Heart right ventricle (tissue), 16 donors: ENCODE measurements at regions not wholly inside any gene's neighbourhood (a gene's known extent, or its start where the extent isn't known, plus 50 kb on each side); places are given as distances from the start of the nearest gene placed in this dataset.

ENCODE experiments used
- ATAC-seq, 8 donors: fragments of 200-7000 bp; cut with Tn5 transposase; one replicate each; pipeline ENCODE4 v1.9.1; 2020; ENCODE audit warnings: mild to moderate bottlenecking in 8 of 8, moderate library complexity in 8 of 8, moderate number of reproducible peaks in 1 of 8
- DNase-seq, 2 donors: peaks; one replicate each; pipeline ENCODE4 v3.0.0-alpha.2; 2020
- H3K27ac ChIP-seq, 10 donors: fragments of 200-600 bp; sonication (generic) in 2 of 10; one replicate each; pipeline versions ENCODE4 v1.5.0 to v1.8.0; 2020 to 2022; ENCODE audit warnings: mild to moderate bottlenecking in 3 of 10
- H3K27me3 ChIP-seq, 7 donors: fragments of 200-600 bp; one replicate each; pipeline ENCODE4 v1.8.0; 2021 to 2022; ENCODE audit warnings: mild to moderate bottlenecking in 2 of 7
- H3K36me3 ChIP-seq, 9 donors: fragments of 200-600 bp; sonication (generic) in 1 of 9; one replicate each; pipeline versions ENCODE4 v1.5.0 to v1.8.0; 2020 to 2022; ENCODE audit warnings: mild to moderate bottlenecking in 2 of 9
- H3K4me1 ChIP-seq, 9 donors: fragments of 200-600 bp; sonication (generic) in 1 of 9; one replicate each; pipeline versions ENCODE4 v1.5.0 to v1.8.0; 2020 to 2022; ENCODE audit warnings: mild to moderate bottlenecking in 4 of 9
- H3K4me3 ChIP-seq, 10 donors: fragments of 200-600 bp; sonication (generic) in 2 of 10; one replicate each; pipeline versions ENCODE4 v1.5.0 to v1.8.0; 2020 to 2022; ENCODE audit warnings: mild to moderate bottlenecking in 7 of 10, moderate library complexity in 2 of 10
- H3K9me3 ChIP-seq, 11 donors: fragments of 200-600 bp in 10 of 11; sonication (generic) in 2 of 11; one replicate each; pipeline versions ENCODE4 v1.5.0 to v1.8.0; 2013 to 2022; ENCODE audit warnings: mild to moderate bottlenecking in 2 of 11, control low read depth in 1 of 11, moderate library complexity in 1 of 11
- CTCF ChIP-seq, 9 donors: fragments of 200-600 bp; sonication (generic) in 2 of 9; IDR thresholded peaks; one replicate each; pipeline versions ENCODE4 v1.5.0 to v1.8.0; 2021 to 2022; ENCODE audit warnings: antibody characterized with exemption in 9 of 9, mild to moderate bottlenecking in 5 of 9, moderate library complexity in 1 of 9
- WGBS, 2 donors: extraction: QIAGEN DNeasy Blood & Tissue Kit; methylation state at CpG; one replicate each; pipeline ENCODE4 v1.1.7; 2013; ENCODE audit warnings: inconsistent platforms in 1 of 2; 5-methylcytosine and 5-hydroxymethylcytosine counted together
- intact Hi-C, 10 donors: fragments of 100-400 bp; cut with DNase I; formaldehyde crosslinking; loops; one replicate each; pipeline versions ENCODE4 v1.11.1 to v1.14.2; 2022
- donor health status: Arrhythmogenic right ventricular cardiomyopathy.
- donor health status: ischemic (EF 13 %, LVEDD 7.1; RV severe dilation, severe dysfunction).
- donor health status: healthy with polysubstance abuse.
- donor health status: DM: no; HTN: yes; CAD: no.
- donor health status: DM: no; HTN: no; CAD: no.
- donor health status: ischemic (EF 25% LVEDD 6.9; RV normal size, moderate dysfunction).
- donor health status: ischemic (EF 25% LVEDD 5.7; RV mildly dilated, moderate dysfunction).
- donor health status: healthy.
- donor health status: DM: yes; HTN: yes; CAD: no.
- donor health status: Ischemic cardiomyopathy.
- donor health status: ischemic (EF 35%, LVEDD 5.7; RV mildly dilated, moderate dysfunction).
- donor health status: nonischemic (EF 11% LVEDD 7.7; RV severe dilation, severe dysfunction).
- donor health status: DM: yes; HTN: yes; CAD: no.
- donor health status: PGD.
- donor health status: ischemic (EF 29% LVEDD 5.4; RV normal size, mild dysfunction).
- donor health status: nonischemic (EF 23%, LVEDD 6.1; RV moderate dilation, normal function).

GRCh38 chr18:23363865-23364570, 89.1 kb upstream of the RIOK3 start:
- WGBS, 2 donors: 94 to 97% methylated on average over 6 of the region's 6 CpGs
- DNase-seq (no peak), ATAC-seq (no peak)
- no peak for TF ChIP-seq CTCF (IDR thresholded peaks at IDR 0.05)
- Histone ChIP-seq H3K4me3 (no peak overlapping the region), H3K27me3 (no peaks in the 10 kb centered on the region), H3K4me1 (peaks cover 0 to 19% (median 10%) of the 10 kb centered on the region in 9 donors), H3K27ac (no peak overlapping the region), H3K9me3 (no peaks in the 10 kb centered on the region), H3K36me3 (no peaks in the 10 kb centered on the region)
- intact Hi-C loops: loop anchor here in 1 of 10 donors (10.0 kb wide), 1 partner anchor 49 kb away; no protein-coding TSS in a partner anchor

DNA sequence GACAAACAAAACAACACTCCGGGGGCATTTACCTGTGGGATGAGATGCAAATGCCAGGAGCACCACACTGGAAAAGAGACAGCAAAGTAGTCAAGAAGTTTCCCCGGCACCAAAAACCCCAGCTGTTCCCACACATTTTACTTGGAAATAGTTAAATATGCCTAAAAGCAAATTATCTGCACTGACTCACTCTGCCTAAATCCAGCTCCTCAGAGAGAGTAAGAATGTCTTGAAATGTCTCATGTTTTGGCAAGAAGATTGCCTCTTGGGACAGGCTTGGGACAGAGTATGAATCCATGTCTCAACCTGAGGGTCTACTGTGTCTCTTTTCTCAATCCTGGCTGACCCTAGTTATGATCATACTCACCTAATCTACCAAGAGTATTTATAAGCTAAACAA, 87.5 kb upstream of the RIOK3 start:
- H3K4me1 ChIP-seq: peaks cover 0 to 22% (median 8%) of the 10 kb centered on the region in 9 donors
- 69 to 73% methylated on average over 2 of the region's 2 CpGs for WGBS, 2 donors
- ATAC-seq (peak in 7 of 8 donors; percentile 71 to 94 (median 76)), DNase-seq (peak in 1 of 2 donors; percentile 23)
- no peaks in the 10 kb centered on the region for H3K27me3 ChIP-seq
- intact Hi-C loops: loop anchor here in 1 of 10 donors (10.0 kb wide), 1 partner anchor 51 kb away; no protein-coding TSS in a partner anchor
- no peaks in the 10 kb centered on the region for H3K9me3 ChIP-seq
- H3K36me3 ChIP-seq: no peaks in the 10 kb centered on the region
- TF ChIP-seq CTCF (IDR thresholded peaks at IDR 0.05): no peak
- peak overlapping the region in 8 of 10 donors; percentile 23 to 72 (median 38) for H3K27ac ChIP-seq
- H3K4me3 ChIP-seq: no peak overlapping the region

DNA sequence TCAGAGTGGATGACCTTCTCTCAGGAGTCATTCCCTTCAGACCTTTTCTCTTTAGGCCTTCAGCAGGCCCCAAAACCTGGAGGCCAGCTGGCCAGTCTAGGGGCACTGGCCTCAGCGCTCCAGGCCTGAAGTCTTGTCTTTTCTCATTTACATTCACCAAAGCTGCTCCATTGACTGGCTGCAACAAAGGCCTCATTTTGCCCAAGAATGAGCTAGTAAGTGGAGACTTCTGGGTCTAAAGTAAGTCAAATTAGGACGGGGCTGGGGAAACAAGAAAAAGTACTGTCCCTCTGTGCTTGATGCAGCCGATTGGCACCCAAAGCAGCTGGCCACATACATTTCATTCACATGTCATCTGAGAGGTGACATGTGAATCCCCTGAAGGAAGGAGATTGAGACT, 83.8 kb upstream of the RIOK3 start:
- TF ChIP-seq CTCF (IDR thresholded peaks at IDR 0.05): no peak
- DNase-seq (no peak), ATAC-seq (no peak)
- no peak overlapping the region for H3K4me3 ChIP-seq
- WGBS, 2 donors: 75 to 91% methylated on average over 3 of the region's 3 CpGs
- peaks cover 0 to 6% (median 0%) of the 10 kb centered on the region in 9 donors for H3K36me3 ChIP-seq
- intact Hi-C loops: loop anchor here in 1 of 10 donors (10.0 kb wide), 1 partner anchor 54 kb away; no protein-coding TSS in a partner anchor
- H3K4me1 ChIP-seq: peaks cover 0 to 22% (median 8%) of the 10 kb centered on the region in 9 donors
- no peaks in the 10 kb centered on the region for H3K27me3 ChIP-seq
- H3K9me3 ChIP-seq: no peaks in the 10 kb centered on the region
- peak overlapping the region in 1 of 10 donors; percentile 40 for H3K27ac ChIP-seq

GRCh38 chr18:23373570-23373969, 79.5 kb upstream of the RIOK3 start:
- Histone ChIP-seq H3K27ac (no peak overlapping the region), H3K4me3 (no peak overlapping the region), H3K4me1 (peaks cover 0 to 12% (median 5%) of the 10 kb centered on the region in 9 donors), H3K36me3 (peaks cover 0 to 6% (median 0%) of the 10 kb centered on the region in 9 donors), H3K27me3 (no peaks in the 10 kb centered on the region), H3K9me3 (no peaks in the 10 kb centered on the region)
- no peak for TF ChIP-seq CTCF (IDR thresholded peaks at IDR 0.05)
- DNase-seq: no peak
- 98 to 99% methylated on average over 3 of the region's 3 CpGs for WGBS, 2 donors
- ATAC-seq: no peak
- intact Hi-C loops: loop anchor here in 3 of 10 donors (5.0 to 10.0 kb wide), 2 partner anchors 246 to 339 kb away; no protein-coding TSS in a partner anchor
